ENCODE measurements at regions not wholly inside any gene's neighbourhood (a gene's known extent, or its start where the extent isn't known, plus 50 kb on each side); places are given as distances from the start of the nearest gene placed in this dataset.

GRCh38 chr15:97194750-97195149 is 765.8 kb upstream of the ARRDC4 start:
- Histone ChIP-seq H3K4me2 (no peak overlapping the region), H3K27ac (no peak overlapping the region), H3K79me2 (ENCODE audit: insufficient read depth, low read depth) (no peaks in the 10 kb centered on the region), H4K20me1 (ENCODE audit: insufficient read depth) (no peaks in the 10 kb centered on the region), H3K4me1 (ENCODE audit: low read depth, poor library complexity, severe bottlenecking) (no peaks in the 10 kb centered on the region), H2AFZ (ENCODE audit: low read depth) (no peak overlapping the region), H3K36me3 (ENCODE audit: insufficient read depth) (no peaks in the 10 kb centered on the region), H3K9ac (no peak overlapping the region), H3K27me3 (ENCODE audit: insufficient read depth, low read depth) (no peaks in the 10 kb centered on the region), H3K4me3 (IDR thresholded peaks at IDR 0.05; ENCODE audit: insufficient read depth, low read depth, low read length) (no peak overlapping the region)
- no peak for TF ChIP-seq CTCF (conservative IDR thresholded peaks at IDR 0.05; ENCODE audit: low read depth, low read length)

- Histone ChIP-seq H3K36me3 (ENCODE audit: insufficient read depth) (no peaks in the 10 kb centered on the region), H2AFZ (ENCODE audit: low read depth) (no peak overlapping the region), H3K4me2 (no peak overlapping the region), H3K4me3 (IDR thresholded peaks at IDR 0.05; ENCODE audit: insufficient read depth, low read depth, low read length) (no peak overlapping the region), H4K20me1 (ENCODE audit: insufficient read depth) (no peaks in the 10 kb centered on the region), H3K27me3 (ENCODE audit: insufficient read depth, low read depth) (no peaks in the 10 kb centered on the region), H3K9ac (no peak overlapping the region), H3K4me1 (ENCODE audit: low read depth, poor library complexity, severe bottlenecking) (no peaks in the 10 kb centered on the region), H3K79me2 (ENCODE audit: insufficient read depth, low read depth) (no peaks in the 10 kb centered on the region), H3K27ac (no peak overlapping the region)
- no peak for TF ChIP-seq CTCF (conservative IDR thresholded peaks at IDR 0.05; ENCODE audit: low read depth, low read length)
Observed at GRCh38 chr15:97196048-97197014, 764.2 kb upstream of the ARRDC4 start.

GRCh38 chr15:97199393-97200051 is 761.0 kb upstream of the ARRDC4 start:
- no peak overlapping the region for H3K4me3 ChIP-seq (IDR thresholded peaks at IDR 0.05; ENCODE audit: insufficient read depth, low read depth, low read length)
- no peak overlapping the region for H3K27ac ChIP-seq
- no peak for TF ChIP-seq CTCF (conservative IDR thresholded peaks at IDR 0.05; ENCODE audit: low read depth, low read length)
- no peak overlapping the region for H3K9ac ChIP-seq
- no peaks in the 10 kb centered on the region for H3K4me1 ChIP-seq (ENCODE audit: low read depth, poor library complexity, severe bottlenecking)
- H3K27me3 ChIP-seq (ENCODE audit: insufficient read depth, low read depth): no peaks in the 10 kb centered on the region
- no peaks in the 10 kb centered on the region for H3K36me3 ChIP-seq (ENCODE audit: insufficient read depth)
- no peaks in the 10 kb centered on the region for H3K79me2 ChIP-seq (ENCODE audit: insufficient read depth, low read depth)
- no peak overlapping the region for H2AFZ ChIP-seq (ENCODE audit: low read depth)
- no peak overlapping the region for H3K4me2 ChIP-seq
- H4K20me1 ChIP-seq (ENCODE audit: insufficient read depth): no peaks in the 10 kb centered on the region

GRCh38 chr15:97200161-97200560 is 760.3 kb upstream of the ARRDC4 start:
- Histone ChIP-seq H3K9ac (no peak overlapping the region), H3K79me2 (ENCODE audit: insufficient read depth, low read depth) (no peaks in the 10 kb centered on the region), H3K27me3 (ENCODE audit: insufficient read depth, low read depth) (no peaks in the 10 kb centered on the region), H3K4me1 (ENCODE audit: low read depth, poor library complexity, severe bottlenecking) (no peaks in the 10 kb centered on the region), H3K36me3 (ENCODE audit: insufficient read depth) (no peaks in the 10 kb centered on the region), H3K4me2 (no peak overlapping the region), H2AFZ (ENCODE audit: low read depth) (no peak overlapping the region), H3K4me3 (IDR thresholded peaks at IDR 0.05; ENCODE audit: insufficient read depth, low read depth, low read length) (no peak overlapping the region), H4K20me1 (ENCODE audit: insufficient read depth) (no peaks in the 10 kb centered on the region), H3K27ac (no peak overlapping the region)
- TF ChIP-seq CTCF (conservative IDR thresholded peaks at IDR 0.05; ENCODE audit: low read depth, low read length): no peak

Measured in KMS-11 (cell line).